ENCODE measurements at regions not wholly inside any gene's neighbourhood (a gene's known extent, or its start where the extent isn't known, plus 50 kb on each side); places are given as distances from the start of the nearest gene placed in this dataset.
"Not testable (repeated sequence)": the region's sequence is repeated elsewhere in the genome, so short reads cannot be mapped to it uniquely, and the experiment has no call there.

DNA sequence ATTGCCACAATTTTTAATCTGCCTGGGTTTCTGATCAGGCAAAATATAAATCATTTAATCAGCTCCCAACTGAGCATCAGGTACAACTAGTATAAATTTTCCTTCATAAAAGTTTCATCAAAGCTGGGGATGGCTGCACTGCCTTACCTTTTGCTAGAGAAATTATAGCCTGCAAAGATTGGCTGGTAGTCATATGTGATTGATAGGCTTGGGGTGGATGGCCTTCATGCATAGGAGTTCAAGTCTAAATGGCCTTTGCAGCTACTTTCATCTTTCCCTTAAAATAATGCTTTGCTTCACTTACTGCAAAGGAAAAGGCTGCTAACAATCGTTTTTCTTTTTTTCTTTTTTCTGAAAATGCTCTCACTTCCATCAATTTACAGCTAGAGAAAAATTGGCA is 739.7 kb downstream of the CENPC start:
- DNase-seq = no peak

DNA sequence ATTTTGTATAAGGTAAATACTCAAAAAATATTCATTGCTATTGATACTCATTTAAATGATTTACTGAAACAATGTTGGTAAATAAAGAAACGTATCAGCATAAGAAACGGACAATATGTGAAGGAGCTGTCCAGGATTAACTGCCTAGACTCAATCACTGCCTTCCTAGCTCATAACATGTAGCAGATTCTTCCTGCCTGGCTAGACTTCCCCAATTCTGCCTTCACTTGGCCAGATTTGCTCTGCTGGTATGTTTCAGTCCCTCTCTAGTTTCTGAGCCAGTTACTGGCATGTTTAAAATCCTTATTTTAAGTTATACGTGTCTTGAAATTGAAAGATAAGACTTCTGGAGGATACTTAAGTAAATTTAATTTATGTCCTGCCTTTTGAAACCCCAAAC is 740.3 kb downstream of the CENPC start:
- DNase-seq = no peak

DNA sequence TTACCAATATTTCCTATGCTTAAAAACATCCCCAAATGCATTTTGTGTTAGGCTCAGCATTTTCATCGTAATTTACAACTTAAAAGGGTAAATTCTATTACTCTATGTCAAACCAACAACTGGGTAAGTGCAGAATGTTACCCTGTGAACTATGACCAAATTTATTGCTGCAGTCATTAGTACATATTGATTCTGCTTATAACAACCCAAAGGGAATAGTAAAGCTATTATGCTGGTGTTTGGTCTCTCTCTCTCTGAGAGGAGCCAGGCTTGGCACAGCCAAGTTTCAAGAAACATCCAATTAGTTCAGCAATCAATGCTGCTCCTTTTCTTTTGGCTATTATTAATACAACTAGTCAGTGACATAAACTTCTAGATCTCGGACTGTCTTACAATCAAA is 747.7 kb downstream of the CENPC start:
- no peak for DNase-seq

DNA sequence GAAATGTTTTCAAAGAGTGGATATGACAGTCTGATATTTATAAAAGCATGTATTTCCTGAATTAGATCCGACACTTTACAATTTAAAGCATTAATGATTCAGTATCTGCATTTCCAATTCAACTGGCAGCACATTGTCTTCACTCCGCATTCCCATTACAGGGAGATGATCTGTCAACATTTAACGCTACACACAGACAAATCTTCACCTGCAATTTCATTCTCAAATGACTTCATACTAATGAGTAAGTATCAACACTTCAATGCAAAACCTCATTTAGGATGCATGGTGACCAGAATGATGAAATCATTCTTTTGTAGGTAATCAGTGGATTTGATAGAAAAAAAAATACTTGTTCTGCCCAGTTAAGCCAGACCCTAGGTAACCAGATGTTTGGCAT is 749.6 kb downstream of the CENPC start:
- DNase-seq = no peak

DNA sequence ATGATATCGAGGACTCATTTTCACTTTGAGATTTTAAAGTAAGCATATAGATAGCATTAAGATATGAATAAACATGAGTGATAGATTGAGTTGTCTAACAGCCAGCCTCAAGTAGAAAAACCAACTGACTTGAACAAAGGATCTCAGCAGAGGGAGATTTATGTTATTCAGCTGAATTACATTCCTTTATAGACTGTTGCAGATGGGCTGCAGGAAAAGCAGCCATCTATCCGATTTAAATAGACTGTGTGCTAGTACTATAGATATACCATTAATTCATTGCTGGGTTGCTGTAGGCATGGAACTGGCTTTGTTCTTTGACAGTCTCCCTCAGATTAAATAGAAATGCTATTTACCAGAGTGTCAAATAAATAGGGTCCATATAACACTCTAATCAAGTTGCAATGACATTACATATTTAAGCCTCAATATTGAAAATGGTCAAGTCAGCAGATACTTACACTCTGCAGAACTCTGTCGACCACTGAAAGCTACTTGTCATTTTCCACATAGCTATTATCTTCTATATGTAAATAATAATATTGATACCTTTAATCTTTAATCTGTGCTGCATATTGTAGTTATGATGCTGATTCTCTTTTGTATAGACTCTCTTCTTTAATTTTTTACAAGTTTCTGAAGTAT is 750.8 kb downstream of the CENPC start:
- DNase-seq = no peak

DNA sequence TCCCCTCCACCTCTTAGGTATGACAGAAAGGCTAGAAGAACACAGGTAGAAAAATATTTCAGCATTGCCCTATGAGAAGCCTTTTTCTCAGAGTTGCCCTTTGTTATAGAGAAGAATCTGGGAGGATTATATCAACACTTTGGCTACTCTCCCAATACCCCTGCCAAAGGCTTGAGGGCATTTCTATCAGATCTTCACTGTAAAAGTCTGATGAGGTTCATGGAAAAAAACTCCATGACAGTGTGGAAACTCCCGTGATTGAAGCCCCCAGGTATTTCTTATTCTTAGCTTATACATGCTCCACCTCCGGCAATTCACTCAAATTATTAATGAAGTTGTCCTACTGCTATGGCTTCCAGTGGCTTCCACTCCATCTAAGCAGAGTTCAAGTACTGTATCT is 753.6 kb downstream of the CENPC start:
- DNase-seq = no peak

- DNase-seq = no peak
These were observed 759.8 kb downstream of the CENPC start for GRCh38 chr4:66785479-66785878.

DNA sequence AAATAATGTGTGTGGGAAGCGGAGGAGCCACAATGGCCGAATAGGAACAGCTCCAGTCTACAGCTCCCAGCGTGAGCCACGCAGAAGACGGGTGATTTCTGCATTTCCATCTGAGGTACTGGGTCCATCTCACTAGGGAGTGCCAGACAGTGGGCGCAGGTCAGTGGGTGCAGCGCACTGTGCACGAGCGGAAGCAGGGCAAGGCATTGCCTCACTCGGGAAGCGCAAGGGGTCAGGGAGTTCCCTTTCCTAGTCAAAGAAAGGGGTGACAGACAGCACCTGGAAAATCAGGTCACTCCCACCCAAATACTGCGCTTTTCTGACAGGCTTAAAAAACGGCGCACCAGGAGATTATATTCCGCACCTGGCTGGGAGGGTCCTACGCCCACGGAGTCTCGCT is 762.6 kb downstream of the CENPC start:
- not testable (repeated sequence) for DNase-seq

DNA sequence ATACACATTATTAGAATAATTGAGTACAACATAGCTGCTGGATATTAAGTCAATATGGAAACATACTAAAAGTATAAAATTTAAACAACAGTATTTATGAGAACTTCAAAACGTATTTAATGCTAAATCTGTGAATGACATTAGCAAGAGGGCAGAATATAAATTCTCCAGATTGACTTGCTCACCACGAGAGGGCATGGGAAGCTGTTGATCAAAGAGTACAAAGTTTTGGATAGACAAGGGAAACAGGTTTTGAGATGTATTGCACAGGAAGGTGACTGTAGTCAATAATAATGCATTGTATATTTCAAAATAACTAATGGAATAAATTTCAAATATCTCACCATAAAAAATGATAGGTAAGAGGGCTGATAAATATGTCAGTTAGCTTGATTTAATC is 768.2 kb downstream of the CENPC start:
- DNase-seq = no peak

DNA sequence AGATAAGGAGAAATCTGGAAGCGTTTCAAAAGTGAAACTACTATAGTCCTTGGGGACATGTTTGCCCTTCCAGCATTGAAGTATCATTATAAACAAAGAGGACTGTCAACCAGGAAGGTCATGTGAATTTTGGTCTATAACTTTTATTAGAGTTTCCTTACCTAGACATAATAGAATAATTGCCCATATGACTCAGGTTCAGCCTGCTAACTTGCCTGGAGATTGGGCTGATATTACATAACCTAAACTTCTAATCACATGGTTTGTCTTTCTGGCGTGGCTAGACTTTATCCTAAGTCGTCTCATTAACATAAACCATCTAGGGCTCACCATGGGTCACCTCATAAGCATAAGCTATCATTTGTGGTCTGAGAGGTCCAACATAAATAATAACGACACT is 775.9 kb downstream of the CENPC start:
- no peak for DNase-seq

DNA sequence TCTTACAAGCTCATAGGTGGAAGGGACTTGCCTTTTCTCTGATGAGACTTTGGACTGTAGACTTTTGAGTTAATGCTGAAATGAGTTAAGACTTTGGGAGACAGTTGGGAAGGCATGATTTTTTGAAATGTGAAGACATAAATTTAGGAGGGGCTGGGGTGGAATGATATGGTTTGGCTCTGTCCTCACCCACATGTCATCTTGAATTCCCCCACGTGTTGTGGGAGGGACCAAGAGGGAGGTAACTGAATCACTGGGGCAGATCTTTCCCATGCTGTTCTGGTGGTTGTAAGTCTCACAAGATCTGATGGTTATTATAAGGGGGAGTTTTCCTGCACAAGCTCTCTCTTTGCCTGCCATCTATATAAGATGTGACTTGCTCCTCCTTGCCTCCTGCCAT is 777.9 kb downstream of the CENPC start:
- DNase-seq = no peak

DNA sequence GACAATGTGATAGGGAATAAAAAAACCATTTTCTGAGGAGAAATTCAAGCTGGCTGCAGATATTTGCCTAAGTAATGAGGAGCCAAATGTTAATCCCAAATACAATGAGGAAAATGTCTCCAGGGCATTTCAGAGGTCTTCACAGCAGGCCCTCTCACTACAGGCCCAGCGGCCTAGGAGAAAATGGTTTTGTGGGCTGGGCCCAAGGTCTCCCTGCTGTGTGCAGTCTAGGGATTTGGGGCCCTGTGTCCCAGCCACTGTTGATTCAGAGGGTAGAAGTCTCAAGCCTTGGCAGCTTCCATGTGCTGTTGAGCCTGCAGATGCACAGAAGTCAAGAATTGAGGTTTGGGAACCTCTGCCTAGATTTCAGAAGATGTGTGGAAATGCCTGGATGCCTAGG is 778.7 kb downstream of the CENPC start:
- no peak for DNase-seq

GRCh38 chr4:66750273-66750672 is 795.0 kb downstream of the CENPC start:
- DNase-seq = no peak

DNA sequence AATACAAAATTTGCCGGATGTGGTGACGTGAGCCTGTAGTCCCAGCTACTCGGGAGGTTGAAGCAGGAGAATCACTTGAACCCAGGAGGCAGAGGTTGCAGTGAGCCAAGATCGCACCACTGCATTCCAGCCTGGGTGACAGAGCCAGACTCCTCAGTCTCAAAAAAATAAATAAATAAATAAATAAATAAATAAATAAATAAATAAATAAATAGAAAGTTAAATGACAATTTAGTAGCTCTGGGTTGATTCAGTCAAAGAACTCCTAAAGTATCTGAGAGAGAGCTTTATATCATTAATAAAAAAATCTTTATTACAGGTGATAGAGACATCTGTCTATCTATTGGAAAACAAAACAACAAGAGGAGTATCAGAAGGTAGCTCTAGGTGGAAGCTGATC is 798.4 kb downstream of the CENPC start:
- not testable (repeated sequence) for DNase-seq

DNA sequence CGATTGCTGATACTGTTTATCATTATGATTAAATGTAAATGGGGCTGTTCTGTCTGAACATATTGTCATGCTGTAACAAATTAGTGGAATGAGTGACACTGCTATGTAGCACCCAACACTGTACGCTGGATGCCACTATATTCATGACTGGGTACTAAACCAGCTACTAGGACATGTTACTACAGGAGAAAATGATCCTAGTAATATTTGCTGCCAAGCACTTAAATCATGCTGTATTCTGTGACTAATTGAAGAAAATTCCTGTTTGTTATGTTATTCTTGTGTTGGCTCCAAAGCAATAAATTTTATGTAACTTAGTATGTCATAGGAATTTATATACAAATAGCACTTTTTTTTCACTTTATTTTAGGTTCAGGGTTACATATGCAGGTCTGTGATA is 804.2 kb downstream of the CENPC start:
- DNase-seq = no peak

- no peak for DNase-seq
These were observed 808.7 kb downstream of the CENPC start for GRCh38 chr4:66736606-66737005.

DNA sequence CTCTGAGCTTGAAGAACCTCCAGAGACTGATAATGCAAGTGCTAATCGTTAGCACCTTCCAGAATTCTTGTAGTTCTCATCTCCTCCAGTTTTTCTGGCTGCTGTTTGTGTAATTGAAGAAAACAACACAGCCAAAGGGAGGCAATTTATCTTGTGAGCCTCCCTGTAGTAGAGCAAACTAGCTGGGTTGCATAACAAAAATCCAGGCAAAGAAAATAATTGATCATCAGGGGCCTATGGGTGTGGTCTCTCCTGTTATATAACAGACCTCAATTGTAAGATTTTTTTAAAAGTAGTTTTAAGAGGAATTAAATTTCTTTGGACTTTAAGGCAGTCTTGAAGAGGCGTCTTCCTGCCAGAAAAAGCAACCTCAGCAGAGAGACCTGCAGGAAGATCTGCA is 817.0 kb downstream of the CENPC start:
- no peak for DNase-seq

- DNase-seq = not testable (repeated sequence)
These were observed 832.9 kb downstream of the CENPC start for GRCh38 chr4:66712301-66712921.

DNA sequence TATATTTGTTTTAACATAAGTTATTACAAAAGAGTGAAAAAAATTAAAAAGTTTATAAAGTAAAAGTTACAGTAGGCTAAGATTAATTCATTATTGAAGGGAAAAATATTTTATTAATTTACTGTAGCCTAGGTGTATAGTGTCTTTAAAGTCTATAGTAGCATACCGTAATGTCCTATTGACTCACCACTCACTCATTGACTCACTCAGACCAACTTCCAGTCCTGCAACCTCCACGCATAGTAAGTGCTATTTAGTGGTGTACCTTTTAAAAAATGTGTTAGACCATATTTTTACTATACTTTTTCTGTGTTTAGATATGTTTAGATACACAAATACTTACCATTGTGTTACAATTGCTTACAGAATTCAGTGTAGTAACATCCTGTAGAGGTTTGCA is 841.1 kb downstream of the CENPC start:
- DNase-seq = no peak

DNA sequence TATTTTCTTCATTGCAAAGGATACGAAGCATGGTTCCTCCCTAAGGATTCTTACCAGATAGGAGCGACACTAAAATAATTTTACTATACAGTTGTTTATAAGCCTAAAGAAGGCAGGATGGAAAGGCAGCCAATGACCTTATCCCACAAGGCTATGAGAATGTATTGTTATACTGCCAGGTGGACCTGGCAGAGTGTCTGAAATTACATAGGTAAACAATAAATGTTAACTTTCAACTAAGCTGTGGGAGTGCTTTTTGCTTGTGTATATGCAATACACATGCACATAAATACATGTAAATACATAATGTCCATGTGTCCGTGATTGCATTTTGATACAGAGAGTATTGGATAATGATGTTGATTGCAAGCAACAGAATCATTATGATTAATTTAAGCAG is 850.6 kb downstream of the CENPC start:
- peak; percentile 18 for DNase-seq

GRCh38 chr4:66693694-66694093 is 851.6 kb downstream of the CENPC start:
- no peak for DNase-seq

DNA sequence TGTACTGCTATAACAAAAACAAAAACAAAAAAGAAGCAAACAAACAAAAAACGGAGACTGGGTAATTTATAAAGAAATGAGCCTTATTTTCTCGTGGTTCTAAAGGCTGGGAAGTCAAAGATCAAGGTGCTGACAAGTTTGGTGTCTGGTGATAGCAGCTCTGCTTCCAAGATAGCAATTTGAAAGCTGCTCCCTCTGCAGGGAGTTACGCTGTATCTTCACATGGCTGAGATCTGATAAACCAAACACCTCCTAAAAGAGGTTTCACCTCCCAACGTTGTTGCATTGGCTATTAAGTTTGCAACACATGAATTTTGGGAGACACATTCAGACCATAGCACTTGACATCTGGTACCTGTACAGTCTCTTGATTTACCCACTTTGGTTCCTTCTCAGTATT is 854.2 kb downstream of the CENPC start:
- DNase-seq = no peak

GRCh38 chr4:66688674-66689073 is 856.6 kb downstream of the CENPC start:
- peak; percentile 8 for DNase-seq

- DNase-seq = no peak
These were observed 857.8 kb downstream of the CENPC start for GRCh38 chr4:66687459-66687858.

GRCh38 chr4:66681962-66682361 is 863.3 kb downstream of the CENPC start:
- peak; percentile 12 for DNase-seq

Measured in NCI-H2029 (cell line).